ENCODE measurements at regions not wholly inside any gene's neighbourhood (a gene's known extent, or its start where the extent isn't known, plus 50 kb on each side); places are given as distances from the start of the nearest gene placed in this dataset.

DNA sequence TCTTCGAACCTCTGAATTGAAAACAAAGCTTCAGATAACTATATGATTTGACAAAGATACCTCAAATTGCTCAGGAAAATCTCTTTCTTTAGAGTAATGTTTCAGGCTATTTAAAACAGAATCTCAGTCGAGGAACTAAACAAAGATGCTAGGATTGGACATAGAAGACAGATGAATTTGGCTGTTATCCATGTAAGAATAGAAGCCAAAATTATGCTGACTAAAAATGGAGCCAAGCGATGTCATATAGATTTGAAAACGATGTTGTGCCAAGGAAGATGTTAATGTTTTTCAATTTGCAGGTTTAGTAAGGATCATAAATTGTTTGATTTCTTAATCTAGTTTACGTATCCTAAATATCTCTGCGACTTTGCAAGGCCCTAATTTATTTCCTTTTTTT lies 295.9 kb downstream of the FOXG1 start:
- DNase-seq (ENCODE audit: low spot score): no peak
- ATAC-seq: no peak
- H3K4me3 Mint-ChIP-seq: no peak overlapping the region
- no peaks in the 10 kb centered on the region for H3K36me3 Mint-ChIP-seq
- ChIA-PET CTCF (no interaction called here), POLR2A (no interaction called here)
- peaks cover 23% of the 10 kb centered on the region for H3K9me3 Mint-ChIP-seq
- H3K27me3 Mint-ChIP-seq (ENCODE audit: low read depth): no peaks in the 10 kb centered on the region
- TF ChIP-seq, protein P1, sequence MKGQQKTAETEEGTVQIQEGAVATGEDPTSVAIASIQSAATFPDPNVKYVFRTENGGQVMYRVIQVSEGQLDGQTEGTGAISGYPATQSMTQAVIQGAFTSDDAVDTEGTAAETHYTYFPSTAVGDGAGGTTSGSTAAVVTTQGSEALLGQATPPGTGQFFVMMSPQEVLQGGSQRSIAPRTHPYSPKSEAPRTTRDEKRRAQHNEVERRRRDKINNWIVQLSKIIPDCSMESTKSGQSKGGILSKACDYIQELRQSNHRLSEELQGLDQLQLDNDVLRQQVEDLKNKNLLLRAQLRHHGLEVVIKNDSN (CRISPR knock-in tag; IDR thresholded peaks at IDR 0.05): no peak
- TF ChIP-seq TEAD4 (CRISPR knock-in tag; IDR thresholded peaks at IDR 0.05) (no peak), NR3C1 (CRISPR knock-in tag; conservative IDR thresholded peaks at IDR 0.05; ENCODE audit: low read depth) (no peak), ZMAT4 (CRISPR knock-in tag; IDR thresholded peaks at IDR 0.05) (no peak), ZNF396 (CRISPR knock-in tag; IDR thresholded peaks at IDR 0.05; ENCODE audit: borderline replicate concordance) (no peak), NR2C2 (CRISPR knock-in tag; IDR thresholded peaks at IDR 0.05) (no peak), KAT7 (CRISPR knock-in tag; IDR thresholded peaks at IDR 0.05; ENCODE audit: borderline replicate concordance) (no peak), SMAD3 (CRISPR knock-in tag; IDR thresholded peaks at IDR 0.05; ENCODE audit: borderline replicate concordance) (no peak), IRF2 (CRISPR knock-in tag; IDR thresholded peaks at IDR 0.05; ENCODE audit: borderline replicate concordance, low read depth) (no peak)
- TF ChIP-seq, protein P2, sequence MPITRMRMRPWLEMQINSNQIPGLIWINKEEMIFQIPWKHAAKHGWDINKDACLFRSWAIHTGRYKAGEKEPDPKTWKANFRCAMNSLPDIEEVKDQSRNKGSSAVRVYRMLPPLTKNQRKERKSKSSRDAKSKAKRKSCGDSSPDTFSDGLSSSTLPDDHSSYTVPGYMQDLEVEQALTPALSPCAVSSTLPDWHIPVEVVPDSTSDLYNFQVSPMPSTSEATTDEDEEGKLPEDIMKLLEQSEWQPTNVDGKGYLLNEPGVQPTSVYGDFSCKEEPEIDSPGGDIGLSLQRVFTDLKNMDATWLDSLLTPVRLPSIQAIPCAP (CRISPR knock-in tag; IDR thresholded peaks at IDR 0.05): no peak
- TF ChIP-seq, protein P3, sequence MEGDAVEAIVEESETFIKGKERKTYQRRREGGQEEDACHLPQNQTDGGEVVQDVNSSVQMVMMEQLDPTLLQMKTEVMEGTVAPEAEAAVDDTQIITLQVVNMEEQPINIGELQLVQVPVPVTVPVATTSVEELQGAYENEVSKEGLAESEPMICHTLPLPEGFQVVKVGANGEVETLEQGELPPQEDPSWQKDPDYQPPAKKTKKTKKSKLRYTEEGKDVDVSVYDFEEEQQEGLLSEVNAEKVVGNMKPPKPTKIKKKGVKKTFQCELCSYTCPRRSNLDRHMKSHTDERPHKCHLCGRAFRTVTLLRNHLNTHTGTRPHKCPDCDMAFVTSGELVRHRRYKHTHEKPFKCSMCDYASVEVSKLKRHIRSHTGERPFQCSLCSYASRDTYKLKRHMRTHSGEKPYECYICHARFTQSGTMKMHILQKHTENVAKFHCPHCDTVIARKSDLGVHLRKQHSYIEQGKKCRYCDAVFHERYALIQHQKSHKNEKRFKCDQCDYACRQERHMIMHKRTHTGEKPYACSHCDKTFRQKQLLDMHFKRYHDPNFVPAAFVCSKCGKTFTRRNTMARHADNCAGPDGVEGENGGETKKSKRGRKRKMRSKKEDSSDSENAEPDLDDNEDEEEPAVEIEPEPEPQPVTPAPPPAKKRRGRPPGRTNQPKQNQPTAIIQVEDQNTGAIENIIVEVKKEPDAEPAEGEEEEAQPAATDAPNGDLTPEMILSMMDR (IDR thresholded peaks at IDR 0.05): no peak
- H3K4me1 Mint-ChIP-seq: no peaks in the 10 kb centered on the region
- no peak overlapping the region for H3K27ac Mint-ChIP-seq

DNA sequence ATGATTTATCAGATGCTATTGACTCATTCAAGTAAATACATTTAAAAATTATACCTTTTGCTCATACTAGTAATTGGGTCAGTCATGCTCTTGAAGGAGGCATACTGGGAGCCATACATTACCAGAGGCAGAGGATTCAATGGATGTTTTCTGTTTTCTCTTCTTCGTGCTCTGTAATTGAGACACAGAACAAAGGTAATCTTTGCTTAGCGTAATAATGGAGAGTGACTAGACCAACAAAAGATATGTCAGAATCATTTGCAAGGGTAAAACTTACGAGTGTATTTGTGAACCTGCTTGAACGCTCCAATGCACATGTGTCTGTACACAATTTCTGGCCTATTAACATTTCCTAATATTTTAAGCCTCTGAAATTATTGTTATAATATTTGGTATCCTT lies 296.4 kb downstream of the FOXG1 start:
- ChIA-PET CTCF (no interaction called here), POLR2A (no interaction called here)
- Mint-ChIP-seq H3K36me3 (no peaks in the 10 kb centered on the region), H3K27me3 (ENCODE audit: low read depth) (no peaks in the 10 kb centered on the region), H3K4me1 (no peaks in the 10 kb centered on the region), H3K27ac (no peak overlapping the region), H3K9me3 (peaks cover 27% of the 10 kb centered on the region), H3K4me3 (no peak overlapping the region)
- ATAC-seq (no peak), DNase-seq (ENCODE audit: low spot score) (no peak)
- TF ChIP-seq, protein P4, sequence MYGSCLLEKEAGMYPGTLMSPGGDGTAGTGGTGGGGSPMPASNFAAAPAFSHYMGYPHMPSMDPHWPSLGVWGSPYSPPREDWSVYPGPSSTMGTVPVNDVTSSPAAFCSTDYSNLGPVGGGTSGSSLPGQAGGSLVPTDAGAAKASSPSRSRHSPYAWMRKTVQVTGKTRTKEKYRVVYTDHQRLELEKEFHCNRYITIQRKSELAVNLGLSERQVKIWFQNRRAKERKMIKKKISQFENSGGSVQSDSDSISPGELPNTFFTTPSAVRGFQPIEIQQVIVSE (CRISPR knock-in tag; IDR thresholded peaks at IDR 0.05; ENCODE audit: borderline replicate concordance): no peak
- no peak for TF ChIP-seq ATF2 (CRISPR knock-in tag; IDR thresholded peaks at IDR 0.05; ENCODE audit: borderline replicate concordance, low read depth)
- TF ChIP-seq ZMAT4 (CRISPR knock-in tag; IDR thresholded peaks at IDR 0.05): no peak
- no peak for TF ChIP-seq GABPB1 (CRISPR knock-in tag; IDR thresholded peaks at IDR 0.05)
- no peak for TF ChIP-seq ZNF425 (CRISPR knock-in tag; conservative IDR thresholded peaks at IDR 0.05)
- no peak for TF ChIP-seq ZNF671 (CRISPR knock-in tag; IDR thresholded peaks at IDR 0.05)
- TF ChIP-seq, protein P5, sequence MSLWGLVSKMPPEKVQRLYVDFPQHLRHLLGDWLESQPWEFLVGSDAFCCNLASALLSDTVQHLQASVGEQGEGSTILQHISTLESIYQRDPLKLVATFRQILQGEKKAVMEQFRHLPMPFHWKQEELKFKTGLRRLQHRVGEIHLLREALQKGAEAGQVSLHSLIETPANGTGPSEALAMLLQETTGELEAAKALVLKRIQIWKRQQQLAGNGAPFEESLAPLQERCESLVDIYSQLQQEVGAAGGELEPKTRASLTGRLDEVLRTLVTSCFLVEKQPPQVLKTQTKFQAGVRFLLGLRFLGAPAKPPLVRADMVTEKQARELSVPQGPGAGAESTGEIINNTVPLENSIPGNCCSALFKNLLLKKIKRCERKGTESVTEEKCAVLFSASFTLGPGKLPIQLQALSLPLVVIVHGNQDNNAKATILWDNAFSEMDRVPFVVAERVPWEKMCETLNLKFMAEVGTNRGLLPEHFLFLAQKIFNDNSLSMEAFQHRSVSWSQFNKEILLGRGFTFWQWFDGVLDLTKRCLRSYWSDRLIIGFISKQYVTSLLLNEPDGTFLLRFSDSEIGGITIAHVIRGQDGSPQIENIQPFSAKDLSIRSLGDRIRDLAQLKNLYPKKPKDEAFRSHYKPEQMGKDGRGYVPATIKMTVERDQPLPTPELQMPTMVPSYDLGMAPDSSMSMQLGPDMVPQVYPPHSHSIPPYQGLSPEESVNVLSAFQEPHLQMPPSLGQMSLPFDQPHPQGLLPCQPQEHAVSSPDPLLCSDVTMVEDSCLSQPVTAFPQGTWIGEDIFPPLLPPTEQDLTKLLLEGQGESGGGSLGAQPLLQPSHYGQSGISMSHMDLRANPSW (CRISPR knock-in tag; conservative IDR thresholded peaks at IDR 0.05; ENCODE audit: low read depth): no peak
- TF ChIP-seq ATF1 (CRISPR knock-in tag; IDR thresholded peaks at IDR 0.05): no peak
- TF ChIP-seq, protein P6, sequence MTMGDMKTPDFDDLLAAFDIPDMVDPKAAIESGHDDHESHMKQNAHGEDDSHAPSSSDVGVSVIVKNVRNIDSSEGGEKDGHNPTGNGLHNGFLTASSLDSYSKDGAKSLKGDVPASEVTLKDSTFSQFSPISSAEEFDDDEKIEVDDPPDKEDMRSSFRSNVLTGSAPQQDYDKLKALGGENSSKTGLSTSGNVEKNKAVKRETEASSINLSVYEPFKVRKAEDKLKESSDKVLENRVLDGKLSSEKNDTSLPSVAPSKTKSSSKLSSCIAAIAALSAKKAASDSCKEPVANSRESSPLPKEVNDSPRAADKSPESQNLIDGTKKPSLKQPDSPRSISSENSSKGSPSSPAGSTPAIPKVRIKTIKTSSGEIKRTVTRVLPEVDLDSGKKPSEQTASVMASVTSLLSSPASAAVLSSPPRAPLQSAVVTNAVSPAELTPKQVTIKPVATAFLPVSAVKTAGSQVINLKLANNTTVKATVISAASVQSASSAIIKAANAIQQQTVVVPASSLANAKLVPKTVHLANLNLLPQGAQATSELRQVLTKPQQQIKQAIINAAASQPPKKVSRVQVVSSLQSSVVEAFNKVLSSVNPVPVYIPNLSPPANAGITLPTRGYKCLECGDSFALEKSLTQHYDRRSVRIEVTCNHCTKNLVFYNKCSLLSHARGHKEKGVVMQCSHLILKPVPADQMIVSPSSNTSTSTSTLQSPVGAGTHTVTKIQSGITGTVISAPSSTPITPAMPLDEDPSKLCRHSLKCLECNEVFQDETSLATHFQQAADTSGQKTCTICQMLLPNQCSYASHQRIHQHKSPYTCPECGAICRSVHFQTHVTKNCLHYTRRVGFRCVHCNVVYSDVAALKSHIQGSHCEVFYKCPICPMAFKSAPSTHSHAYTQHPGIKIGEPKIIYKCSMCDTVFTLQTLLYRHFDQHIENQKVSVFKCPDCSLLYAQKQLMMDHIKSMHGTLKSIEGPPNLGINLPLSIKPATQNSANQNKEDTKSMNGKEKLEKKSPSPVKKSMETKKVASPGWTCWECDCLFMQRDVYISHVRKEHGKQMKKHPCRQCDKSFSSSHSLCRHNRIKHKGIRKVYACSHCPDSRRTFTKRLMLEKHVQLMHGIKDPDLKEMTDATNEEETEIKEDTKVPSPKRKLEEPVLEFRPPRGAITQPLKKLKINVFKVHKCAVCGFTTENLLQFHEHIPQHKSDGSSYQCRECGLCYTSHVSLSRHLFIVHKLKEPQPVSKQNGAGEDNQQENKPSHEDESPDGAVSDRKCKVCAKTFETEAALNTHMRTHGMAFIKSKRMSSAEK (CRISPR knock-in tag; IDR thresholded peaks at IDR 0.05; ENCODE audit: borderline replicate concordance): no peak

Data from WTC11 (cell line).